GM12878 (cell line): ENCODE measurements at regions not wholly inside any gene's neighbourhood (a gene's known extent, or its start where the extent isn't known, plus 50 kb on each side); places are given as distances from the start of the nearest gene placed in this dataset.

Experiments
- CREB1 ChIP-seq: IDR thresholded peaks from 2 replicates; pipeline ENCODE4 v1.6.1; 2012; ENCODE audit warnings: low read depth, mild to moderate bottlenecking, inconsistent platforms
- CTCF ChIP-seq, 3 experiments: IDR thresholded peaks in 2 of 3; conservative IDR thresholded peaks in 1 of 3; 2 replicates each; pipeline ENCODE4 v1.5.1; 2011; ENCODE audit warnings: low read depth in 3 of 3, low read length in 3 of 3, mild to moderate bottlenecking in 3 of 3, control low read depth in 2 of 3, moderate library complexity in 2 of 3, inconsistent platforms in 1 of 3, mixed read lengths in 1 of 3; ENCODE audit not compliant: control insufficient read depth in 2 of 3, insufficient read depth in 1 of 3; ENCODE audit errors: extremely low read depth in 1 of 3
- EZH2 ChIP-seq: IDR thresholded peaks from 2 replicates; pipeline ENCODE4 v1.6.1; 2012; ENCODE audit warnings: low read depth, mild to moderate bottlenecking, control low read depth, inconsistent platforms, low read length, borderline replicate concordance; ENCODE audit not compliant: control insufficient read depth
- HDAC6 ChIP-seq: fragments of 200-600 bp; sonication (generic); IDR thresholded peaks from one replicate; pipeline ENCODE4 v1.8.0; 2017; ENCODE audit warnings: antibody characterized with exemption; ENCODE audit not compliant: unreplicated experiment
- MXI1 ChIP-seq: fragments of 150-350 bp; IDR thresholded peaks from 2 replicates; pipeline ENCODE4 v1.6.1; 2011; ENCODE audit warnings: low read depth, mild to moderate bottlenecking, inconsistent platforms, low read length, improper control_type of control experiment
- NBN ChIP-seq: fragments of 450-650 bp; IDR thresholded peaks from 2 replicates; pipeline ENCODE4 v1.6.1; 2016
- PBX3 ChIP-seq: IDR thresholded peaks from 2 replicates; pipeline ENCODE4 v1.6.1; 2011; ENCODE audit warnings: mild to moderate bottlenecking, low read depth, low read length, moderate library complexity; ENCODE audit not compliant: insufficient replicate concordance
- POLR2A ChIP-seq: IDR thresholded peaks from 2 replicates; pipeline ENCODE4 v1.6.1; 2011; ENCODE audit warnings: low read depth, mild to moderate bottlenecking, low read length
- PRDM15 ChIP-seq: fragments of 450-650 bp; formaldehyde crosslinking; IDR thresholded peaks from 2 replicates; pipeline ENCODE4 v1.4.0; 2020; ENCODE audit warnings: mild to moderate bottlenecking, moderate library complexity
- SUZ12 ChIP-seq: fragments of 200-600 bp; sonication (generic); IDR thresholded peaks from one replicate; pipeline ENCODE4 v1.6.1; 2018; ENCODE audit warnings: antibody characterized with exemption, mild to moderate bottlenecking; ENCODE audit not compliant: unreplicated experiment
- TF ChIP-seq, protein P1 (sequence below): fragments of 450-650 bp; IDR thresholded peaks from 2 replicates; pipeline ENCODE4 v1.6.1; 2016; ENCODE audit warnings: mild to moderate bottlenecking

DNA sequence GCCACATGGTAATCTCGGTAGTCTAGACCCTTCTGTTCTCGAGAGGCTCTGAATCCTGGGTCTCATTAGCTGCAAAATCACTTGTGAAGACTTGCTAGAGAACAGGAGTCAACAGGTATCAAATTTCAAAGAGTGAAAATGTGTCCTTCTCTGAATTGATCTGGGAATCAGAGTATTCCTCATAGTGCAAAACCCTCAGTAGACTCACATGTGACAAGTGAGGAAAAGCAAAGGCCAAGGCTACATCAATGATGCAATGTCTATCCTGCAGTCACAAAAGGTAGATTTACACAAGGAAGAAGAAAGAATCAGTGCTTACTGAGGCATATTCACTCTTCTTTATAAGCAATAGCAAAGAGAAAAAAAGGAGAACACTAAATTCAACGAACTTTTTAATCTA is 1220.0 kb upstream of the GJE1 start:
- TF ChIP-seq MXI1, result no peak
- TF ChIP-seq PBX3, result no peak
- no peak for TF ChIP-seq HDAC6
- no peak for TF ChIP-seq CREB1
- TF ChIP-seq POLR2A, result no peak
- TF ChIP-seq PRDM15 (CRISPR knock-in tag), result no peak
- no peak for TF ChIP-seq NBN
- TF ChIP-seq CTCF (IDR thresholded peaks at IDR 0.05 in 2 of 3, conservative IDR thresholded peaks at IDR 0.05 in 1 of 3; ENCODE audit: control insufficient read depth in 2 of 3, extremely low read depth in 1 of 3, insufficient read depth in 1 of 3, low read depth in 3 of 3, low read length in 3 of 3), result no peak
- TF ChIP-seq, protein P1, sequence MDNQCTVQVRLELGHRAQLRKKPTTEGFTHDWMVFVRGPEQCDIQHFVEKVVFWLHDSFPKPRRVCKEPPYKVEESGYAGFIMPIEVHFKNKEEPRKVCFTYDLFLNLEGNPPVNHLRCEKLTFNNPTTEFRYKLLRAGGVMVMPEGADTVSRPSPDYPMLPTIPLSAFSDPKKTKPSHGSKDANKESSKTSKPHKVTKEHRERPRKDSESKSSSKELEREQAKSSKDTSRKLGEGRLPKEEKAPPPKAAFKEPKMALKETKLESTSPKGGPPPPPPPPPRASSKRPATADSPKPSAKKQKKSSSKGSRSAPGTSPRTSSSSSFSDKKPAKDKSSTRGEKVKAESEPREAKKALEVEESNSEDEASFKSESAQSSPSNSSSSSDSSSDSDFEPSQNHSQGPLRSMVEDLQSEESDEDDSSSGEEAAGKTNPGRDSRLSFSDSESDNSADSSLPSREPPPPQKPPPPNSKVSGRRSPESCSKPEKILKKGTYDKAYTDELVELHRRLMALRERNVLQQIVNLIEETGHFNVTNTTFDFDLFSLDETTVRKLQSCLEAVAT, result no peak
- TF ChIP-seq SUZ12, result no peak
- TF ChIP-seq EZH2, result no peak
